GM19463 (cell line): ENCODE measurements at regions not wholly inside any gene's neighbourhood (a gene's known extent, or its start where the extent isn't known, plus 50 kb on each side); places are given as distances from the start of the nearest gene placed in this dataset.
"Not testable (repeated sequence)": the region's sequence is repeated elsewhere in the genome, so short reads cannot be mapped to it uniquely, and the experiment has no call there.

Source experiments
- ATAC-seq: cut with Tn5 transposase; IDR thresholded peaks from one replicate; pipeline ENCODE4 v1.9.1; 2021; ENCODE audit warnings: mild to moderate bottlenecking, moderate library complexity; ENCODE audit not compliant: unreplicated experiment

DNA sequence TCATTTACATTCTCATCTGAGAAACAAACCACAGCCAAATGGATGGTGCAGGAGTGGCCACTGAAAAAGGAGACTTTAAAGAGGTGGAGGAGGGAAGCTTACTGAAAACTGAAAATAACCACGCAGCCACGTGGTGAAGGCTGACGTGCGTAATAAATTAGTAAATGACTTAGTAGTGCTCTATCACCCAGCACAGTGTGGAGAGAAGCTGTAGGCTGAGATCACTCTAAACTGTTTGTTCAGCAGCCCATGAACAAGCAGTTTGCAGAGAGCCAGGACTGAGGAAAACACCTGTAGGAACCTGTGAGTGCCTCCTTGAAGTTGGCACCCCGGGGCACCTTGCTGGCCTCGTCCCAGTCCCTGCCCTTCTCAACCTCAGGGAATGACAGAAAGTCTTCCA, 193.0 kb downstream of the TXNL1 start:
- no peak for ATAC-seq

DNA sequence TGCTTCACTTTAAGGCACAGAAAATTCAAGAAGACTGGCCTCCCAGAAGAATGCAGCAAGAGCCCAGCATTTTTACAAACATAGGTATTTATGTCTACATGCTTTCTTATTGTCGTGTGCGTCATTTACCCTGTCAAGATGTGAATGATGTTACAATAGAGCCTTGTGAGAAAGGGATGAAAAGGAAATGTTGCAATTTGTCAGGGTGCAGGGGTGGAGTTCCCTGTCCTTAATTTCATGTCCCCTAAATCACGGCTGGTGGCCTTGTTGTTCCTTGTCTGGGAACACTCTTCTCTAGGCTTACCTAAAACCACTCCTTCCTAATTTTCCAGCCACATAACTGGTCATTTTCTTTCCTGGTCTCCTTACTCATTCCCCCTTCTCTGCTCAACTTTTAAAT, 194.2 kb downstream of the TXNL1 start:
- ATAC-seq, result no peak

DNA sequence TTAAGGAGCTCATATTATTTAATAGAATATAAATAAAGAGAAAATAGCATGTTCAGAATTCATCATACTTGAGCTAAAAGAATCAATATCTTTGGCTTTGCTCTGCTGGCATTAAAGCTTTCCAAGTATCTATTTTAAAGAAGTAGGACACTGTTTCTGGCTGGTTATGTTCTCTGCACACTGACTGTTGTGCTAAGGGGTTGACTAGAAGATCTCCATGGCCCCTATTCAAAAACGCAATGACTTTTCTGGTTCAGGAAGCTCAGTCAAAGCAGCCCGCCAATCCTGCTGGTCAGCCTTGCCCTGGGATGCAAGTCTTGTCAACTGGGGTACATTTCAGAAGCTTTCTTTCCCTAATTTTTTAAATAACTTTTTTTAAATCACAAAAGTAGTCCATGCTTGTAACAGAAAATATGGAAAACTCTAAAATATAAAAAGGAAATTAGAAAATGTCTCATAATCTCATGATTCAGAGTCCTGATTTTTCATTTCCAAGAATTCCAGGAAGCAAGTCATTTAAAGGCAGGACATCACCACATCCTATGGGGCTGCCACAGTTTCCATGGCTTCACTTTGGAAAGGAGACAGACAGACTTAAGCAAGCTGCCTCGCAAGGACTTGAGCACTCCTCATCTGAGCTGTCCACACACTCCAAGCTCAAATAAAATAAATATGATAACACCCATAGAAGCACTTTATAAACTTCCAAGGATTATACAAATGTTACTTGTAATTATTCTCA, 195.1 kb downstream of the TXNL1 start:
- ATAC-seq, result no peak

GRCh38 chr18:56438480-56438879, 199.9 kb downstream of the TXNL1 start:
- not testable (repeated sequence) for ATAC-seq

DNA sequence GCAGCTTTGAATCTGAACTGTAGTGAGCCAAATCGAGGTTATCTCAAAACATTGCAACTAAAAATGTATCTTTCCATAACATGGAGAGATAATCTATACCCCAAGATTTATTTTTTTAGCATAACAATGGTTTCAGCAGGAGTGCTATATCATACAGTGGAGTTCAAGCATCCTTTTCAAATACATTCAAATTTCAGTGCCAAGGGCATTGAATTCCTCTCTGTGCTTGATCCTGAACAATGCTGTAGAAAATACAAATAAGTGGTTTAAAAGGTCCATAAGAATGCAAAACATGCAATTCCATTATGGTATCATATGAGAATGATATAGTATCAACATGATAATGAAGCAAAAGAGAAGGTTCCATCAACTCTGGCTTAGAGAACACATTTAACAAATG, 201.7 kb downstream of the TXNL1 start:
- ATAC-seq, result no peak

DNA sequence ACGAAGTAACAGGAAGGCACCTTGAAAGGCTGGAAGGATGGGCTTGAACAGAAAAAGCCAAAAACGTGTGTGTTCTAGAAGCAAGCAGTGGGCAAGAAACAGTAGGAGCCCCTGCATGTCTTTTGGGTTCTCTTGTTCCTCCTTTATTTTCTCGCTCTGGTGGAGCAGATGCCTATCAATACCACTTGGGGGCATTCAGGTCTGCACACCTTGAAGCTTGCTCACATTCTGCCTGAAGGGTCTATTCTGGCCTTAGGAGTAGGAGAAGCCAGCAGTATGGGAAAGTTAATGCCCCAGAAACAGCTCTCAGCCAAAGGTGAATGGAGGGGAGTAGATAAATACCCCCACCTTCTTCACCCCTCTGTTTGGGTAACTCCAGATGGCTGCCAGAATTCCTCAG, 204.5 kb downstream of the TXNL1 start:
- no peak for ATAC-seq

DNA sequence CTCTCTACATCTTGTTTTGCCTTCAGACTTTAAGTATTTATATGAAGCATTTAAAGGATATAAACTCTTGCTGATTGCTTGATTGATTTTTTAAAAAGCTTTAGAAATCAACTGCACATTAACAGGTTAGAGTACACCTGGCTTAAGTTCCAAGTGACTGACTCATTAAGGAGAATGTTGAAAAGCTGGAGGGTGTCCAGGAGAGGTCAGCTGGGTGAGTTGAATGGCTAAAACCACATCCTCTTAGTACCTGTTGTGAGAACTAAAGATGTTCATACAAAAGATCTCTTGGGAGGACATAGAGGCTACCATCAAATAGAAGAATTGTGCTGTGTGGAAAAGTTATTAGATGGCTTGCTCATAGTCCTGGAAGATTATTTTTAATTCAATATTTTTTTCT, 206.8 kb downstream of the TXNL1 start:
- no peak for ATAC-seq

- ATAC-seq, result no peak
Observed at GRCh38 chr18:56423626-56424025, 214.8 kb downstream of the TXNL1 start.

- no peak for ATAC-seq
Observed at GRCh38 chr18:56421647-56422046, 216.7 kb downstream of the TXNL1 start.

- not testable (repeated sequence) for ATAC-seq
Observed at GRCh38 chr18:56420868-56421267, 217.5 kb downstream of the TXNL1 start.

- no peak for ATAC-seq
Observed at GRCh38 chr18:56414357-56414756, 224.0 kb downstream of the TXNL1 start.

DNA sequence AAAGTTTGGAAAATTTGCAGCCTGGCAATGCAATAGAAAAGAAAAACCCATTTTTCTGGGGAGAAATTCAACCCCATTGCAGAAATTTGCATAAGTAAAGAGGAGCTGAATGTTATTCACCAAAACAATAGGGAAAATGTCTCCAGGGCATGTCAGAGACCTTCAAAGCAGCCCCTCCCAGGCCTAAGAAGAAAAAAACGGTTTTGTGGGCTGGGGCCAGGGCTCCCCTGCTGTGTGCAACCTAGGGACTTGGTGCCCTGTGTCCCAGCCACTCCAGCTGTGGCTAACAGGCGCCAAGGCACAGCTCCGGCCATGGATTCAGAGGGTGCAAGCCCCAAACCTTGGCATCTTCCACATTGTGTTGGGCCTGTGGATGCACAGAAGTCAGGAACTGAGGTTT, 224.5 kb downstream of the TXNL1 start:
- ATAC-seq, result no peak

GRCh38 chr18:56412951-56413350, 225.4 kb downstream of the TXNL1 start:
- no peak for ATAC-seq

GRCh38 chr18:56409736-56410135, 228.7 kb downstream of the TXNL1 start:
- ATAC-seq, result no peak

- no peak for ATAC-seq
Observed at GRCh38 chr18:56407646-56408180, 230.7 kb downstream of the TXNL1 start.

DNA sequence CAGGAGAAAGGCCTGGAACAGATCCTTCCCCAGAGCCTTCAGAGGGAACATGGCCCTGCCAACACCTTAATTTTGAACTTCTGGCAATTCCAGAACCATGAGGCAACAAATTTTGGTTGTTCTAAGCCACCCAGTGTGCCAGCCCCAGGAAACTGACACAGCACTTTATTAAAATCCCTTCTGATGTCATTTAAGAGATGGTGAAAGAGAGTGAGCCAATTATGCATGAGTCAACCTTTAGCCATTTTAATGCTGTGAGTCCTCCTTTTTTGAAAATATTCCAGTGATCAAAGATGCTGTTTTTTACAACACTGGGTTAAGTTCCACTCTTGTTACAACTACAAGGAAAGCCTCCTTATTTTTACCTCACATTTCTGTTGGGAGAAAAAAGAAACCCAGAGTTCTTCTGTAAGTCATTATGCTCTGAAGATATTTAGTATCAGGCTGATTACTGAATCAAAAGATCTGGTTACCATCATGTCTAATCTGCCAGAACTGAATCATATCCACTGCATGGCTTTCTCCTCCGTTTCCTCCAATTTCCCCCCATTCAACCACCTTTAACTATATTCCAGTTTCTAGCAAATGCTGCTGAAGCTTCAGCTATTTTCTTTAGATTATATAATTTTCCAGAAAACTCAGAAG, 235.4 kb downstream of the TXNL1 start:
- no peak for ATAC-seq

DNA sequence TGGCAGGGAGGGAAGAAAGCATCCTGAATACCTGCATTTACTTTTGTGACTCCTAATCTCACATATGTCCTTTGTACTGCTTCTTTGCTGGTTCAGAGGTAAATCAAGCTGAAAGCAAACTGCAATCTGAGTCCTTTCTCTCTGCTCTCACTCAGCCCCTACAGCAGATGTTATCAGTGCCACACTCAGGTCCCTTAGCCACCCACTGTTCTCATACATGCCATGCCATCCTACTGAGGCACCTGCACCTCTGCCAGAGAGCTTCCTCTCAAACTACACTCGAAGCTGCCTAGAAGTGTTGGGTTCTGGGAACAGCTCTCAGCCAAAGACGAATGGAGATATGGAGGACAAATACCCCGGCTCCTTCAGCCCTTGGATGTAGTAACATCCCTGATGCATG, 244.5 kb downstream of the TXNL1 start:
- no peak for ATAC-seq

DNA sequence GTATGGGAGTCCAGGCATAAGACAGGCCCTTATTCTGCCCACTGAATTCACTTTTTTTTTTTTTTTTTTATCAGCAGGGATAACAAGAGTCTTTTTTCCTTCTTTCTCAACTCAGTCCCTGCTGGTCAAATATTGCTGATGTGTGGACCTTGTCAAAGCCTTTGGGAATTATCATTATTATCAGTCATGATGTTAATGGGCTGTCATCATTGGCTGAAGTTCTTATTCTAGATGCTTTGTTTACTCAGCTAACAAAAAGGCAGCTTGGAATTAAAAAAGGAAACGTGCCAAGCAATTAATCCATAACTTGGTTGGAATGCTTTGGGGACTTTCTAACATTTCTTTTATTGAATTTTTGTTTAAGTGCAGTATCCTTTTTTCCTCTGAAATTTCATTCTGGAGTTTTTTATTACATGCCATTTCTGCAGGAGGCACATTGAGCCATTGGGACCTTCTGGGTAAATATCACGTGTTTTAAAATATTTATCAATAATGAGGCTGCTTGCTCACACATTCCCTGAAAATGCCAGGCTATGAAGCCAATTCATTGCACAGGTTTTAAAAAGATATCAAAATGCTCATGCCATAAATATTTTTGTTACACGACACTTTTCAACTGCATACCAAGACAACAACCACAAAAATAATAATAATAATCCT, 246.3 kb downstream of the TXNL1 start:
- ATAC-seq, result no peak

GRCh38 chr18:56390626-56391025, 247.8 kb downstream of the TXNL1 start:
- no peak for ATAC-seq

DNA sequence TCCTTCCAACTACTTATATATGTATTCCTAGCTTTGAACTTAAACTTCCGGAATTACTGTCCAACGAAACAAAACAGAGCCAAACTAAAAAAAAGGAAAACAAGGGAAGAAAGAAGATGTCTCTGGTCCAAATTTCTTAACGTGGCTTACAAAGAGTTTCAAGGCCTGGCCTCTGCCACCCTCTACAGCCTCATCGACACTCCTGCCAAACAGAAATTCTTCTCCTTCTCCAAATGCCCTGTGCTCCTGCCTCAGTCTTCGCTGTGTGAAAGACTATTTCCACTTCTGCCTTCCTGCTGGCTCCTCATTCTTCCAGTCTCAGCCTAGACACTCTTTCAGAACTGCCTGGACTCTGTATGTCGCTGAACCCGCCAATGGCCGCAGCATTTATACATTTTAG, 249.2 kb downstream of the TXNL1 start:
- no peak for ATAC-seq

DNA sequence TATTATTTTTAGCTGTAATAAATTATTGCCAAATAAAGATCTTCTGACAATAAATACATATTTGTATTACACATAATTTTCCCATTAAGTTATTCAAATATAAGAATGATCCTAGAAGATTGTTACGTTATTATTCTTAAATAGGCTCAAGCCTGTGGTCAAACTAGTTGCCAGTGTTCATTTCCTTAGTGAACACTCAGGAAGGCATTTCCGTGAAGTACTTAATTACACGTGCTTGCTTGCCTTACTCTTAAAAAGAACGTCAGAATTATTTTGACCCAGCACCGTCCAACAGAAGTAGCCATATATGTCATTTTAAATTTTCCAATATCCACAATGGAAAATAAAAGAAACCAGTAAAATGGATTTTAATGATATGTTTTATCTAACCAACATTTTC, 249.8 kb downstream of the TXNL1 start:
- ATAC-seq, result no peak

DNA sequence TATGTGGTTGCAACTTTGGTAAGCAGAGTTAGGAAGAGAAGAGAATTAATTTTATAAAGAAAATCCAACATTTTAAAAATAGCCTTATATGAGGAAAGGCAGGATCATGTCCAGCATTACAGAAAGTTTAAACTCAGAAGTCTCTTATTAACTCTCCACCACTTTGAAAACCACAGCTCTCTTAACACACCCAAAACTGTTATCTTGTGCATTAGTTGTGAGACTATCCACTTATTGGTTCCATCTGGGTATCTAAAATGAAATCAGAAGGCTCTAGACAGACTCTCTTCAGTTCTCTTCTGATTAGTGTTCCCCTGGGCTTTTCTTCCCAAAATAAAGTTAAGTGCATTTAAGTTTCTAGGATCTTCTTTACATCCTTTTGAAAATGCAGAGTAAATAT, 251.5 kb downstream of the TXNL1 start:
- ATAC-seq, result no peak
